HG03460 (cell line): ENCODE measurements at regions not wholly inside any gene's neighbourhood (a gene's known extent, or its start where the extent isn't known, plus 50 kb on each side); places are given as distances from the start of the nearest gene placed in this dataset.
"Not testable (repeated sequence)": the region's sequence is repeated elsewhere in the genome, so short reads cannot be mapped to it uniquely, and the experiment has no call there.

Experiments used
- ATAC-seq: cut with Tn5 transposase; IDR thresholded peaks from one replicate; pipeline ENCODE4 v1.9.1; 2021; ENCODE audit not compliant: unreplicated experiment

DNA sequence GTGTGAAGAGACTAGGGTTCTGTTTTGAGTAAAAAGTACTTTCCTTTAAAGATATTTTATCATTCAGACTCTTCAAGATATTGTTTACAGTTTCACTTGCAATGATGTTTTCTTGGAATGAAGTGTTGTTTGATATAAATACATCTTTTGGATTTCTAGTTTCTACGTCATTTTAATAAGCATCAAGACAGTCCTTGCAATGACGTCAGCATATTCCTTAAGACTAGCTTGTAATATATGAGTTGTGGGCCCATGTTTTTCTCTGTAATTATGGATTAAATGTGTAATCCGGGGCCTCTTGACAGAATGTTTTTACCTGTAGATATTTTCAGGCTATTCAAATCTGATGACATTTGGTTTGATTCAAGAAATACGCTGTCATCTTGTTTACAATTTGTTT is 66.1 kb downstream of the RBMX2 start:
- ATAC-seq = no peak

GRCh38 chrX:130468395-130468923 is 66.7 kb downstream of the RBMX2 start:
- no peak for ATAC-seq

GRCh38 chrX:130482871-130483270 is 81.1 kb downstream of the RBMX2 start:
- ATAC-seq = no peak

DNA sequence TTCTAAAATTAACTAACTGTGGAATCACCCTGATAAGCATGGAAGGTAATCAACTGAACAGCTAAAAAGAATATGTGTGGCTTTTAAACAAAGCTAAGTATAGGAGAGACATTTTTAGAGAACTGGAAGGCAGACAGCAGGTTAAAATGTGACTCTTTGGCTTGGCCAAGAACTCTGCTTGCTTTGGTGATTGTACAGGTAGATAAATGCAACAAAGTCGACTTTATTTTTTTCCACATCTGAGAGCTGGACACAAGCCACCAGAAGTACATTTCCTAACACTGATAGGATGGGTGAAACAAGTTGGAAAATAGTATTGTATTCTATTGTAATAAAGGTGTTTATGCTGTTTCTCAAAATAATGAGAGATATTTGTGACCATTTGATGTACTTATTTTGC is 84.1 kb downstream of the RBMX2 start:
- ATAC-seq = no peak

- ATAC-seq = not testable (repeated sequence)
These were observed 93.7 kb downstream of the RBMX2 start for GRCh38 chrX:130495502-130495901.

- no peak for ATAC-seq
These were observed 95.7 kb downstream of the RBMX2 start for GRCh38 chrX:130497531-130497930.

GRCh38 chrX:130498653-130499274 is 97.0 kb downstream of the RBMX2 start:
- ATAC-seq = no peak

DNA sequence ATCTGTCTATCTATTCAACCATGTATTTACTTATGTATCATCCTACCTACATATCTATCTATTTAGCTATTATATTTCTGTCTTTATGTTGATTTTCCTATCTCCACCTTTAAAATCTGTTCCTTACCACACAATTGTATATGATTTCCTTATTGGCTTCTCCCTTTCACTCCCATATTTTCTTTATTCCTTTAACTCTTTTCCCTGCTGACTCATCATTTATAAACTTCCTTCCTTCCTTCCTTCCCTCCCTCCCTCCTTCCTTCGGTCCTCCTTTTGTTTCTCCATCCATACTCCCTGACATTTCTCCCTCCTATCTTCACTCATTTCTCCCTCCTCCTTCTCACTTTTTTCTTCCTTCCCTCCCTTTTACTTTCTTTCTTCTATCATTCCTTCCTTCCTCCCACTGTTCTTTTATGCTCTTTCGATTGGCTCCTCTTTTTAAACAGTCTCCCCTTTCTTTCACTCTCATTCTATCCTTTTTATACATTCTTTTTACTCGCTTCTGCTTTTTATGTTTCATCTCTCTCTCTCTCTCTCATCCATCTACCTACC is 100.3 kb downstream of the RBMX2 start:
- no peak for ATAC-seq

GRCh38 chrX:130504019-130504418 is 102.2 kb downstream of the RBMX2 start:
- ATAC-seq = no peak

DNA sequence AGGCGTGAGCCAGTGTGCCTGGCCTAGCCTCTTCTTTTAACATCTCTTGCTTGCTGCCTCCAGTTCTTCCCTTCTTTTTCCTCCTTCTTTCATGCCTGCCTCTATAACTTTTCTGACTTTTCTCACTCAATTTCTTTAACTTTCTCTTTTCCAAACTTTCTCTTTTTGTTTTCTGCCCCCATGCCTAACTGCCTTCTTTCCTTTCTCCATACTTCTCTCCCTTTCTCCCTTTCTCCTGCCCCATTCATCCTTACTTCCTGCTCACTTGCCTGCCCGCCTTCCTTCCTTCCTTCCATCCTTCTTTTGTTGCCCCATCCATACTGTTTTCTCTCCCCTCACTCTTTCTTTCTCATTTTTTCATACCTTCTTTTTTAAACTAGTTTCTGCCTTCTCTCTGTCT is 105.2 kb downstream of the RBMX2 start:
- ATAC-seq = no peak

- not testable (repeated sequence) for ATAC-seq
These were observed 110.7 kb downstream of the RBMX2 start for GRCh38 chrX:130512534-130512933.

DNA sequence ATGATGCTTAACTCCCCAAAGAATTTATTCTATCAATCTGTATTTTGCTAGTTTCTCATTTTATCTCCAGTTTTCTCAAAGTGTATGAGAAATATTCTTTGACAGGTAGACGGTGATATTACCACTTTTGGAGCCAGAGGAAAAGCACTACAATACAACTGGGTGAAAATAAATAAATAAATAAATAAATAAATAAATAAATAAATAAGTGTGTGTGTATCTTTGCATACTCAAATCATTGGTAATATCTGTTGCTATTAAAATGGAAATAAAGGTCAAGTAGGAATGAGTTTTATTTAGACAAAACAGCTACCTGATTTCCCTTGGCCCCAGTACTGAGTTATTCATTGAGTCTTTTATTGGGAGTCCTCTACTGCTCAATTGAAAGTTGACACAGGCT is 114.3 kb downstream of the RBMX2 start:
- no peak for ATAC-seq

DNA sequence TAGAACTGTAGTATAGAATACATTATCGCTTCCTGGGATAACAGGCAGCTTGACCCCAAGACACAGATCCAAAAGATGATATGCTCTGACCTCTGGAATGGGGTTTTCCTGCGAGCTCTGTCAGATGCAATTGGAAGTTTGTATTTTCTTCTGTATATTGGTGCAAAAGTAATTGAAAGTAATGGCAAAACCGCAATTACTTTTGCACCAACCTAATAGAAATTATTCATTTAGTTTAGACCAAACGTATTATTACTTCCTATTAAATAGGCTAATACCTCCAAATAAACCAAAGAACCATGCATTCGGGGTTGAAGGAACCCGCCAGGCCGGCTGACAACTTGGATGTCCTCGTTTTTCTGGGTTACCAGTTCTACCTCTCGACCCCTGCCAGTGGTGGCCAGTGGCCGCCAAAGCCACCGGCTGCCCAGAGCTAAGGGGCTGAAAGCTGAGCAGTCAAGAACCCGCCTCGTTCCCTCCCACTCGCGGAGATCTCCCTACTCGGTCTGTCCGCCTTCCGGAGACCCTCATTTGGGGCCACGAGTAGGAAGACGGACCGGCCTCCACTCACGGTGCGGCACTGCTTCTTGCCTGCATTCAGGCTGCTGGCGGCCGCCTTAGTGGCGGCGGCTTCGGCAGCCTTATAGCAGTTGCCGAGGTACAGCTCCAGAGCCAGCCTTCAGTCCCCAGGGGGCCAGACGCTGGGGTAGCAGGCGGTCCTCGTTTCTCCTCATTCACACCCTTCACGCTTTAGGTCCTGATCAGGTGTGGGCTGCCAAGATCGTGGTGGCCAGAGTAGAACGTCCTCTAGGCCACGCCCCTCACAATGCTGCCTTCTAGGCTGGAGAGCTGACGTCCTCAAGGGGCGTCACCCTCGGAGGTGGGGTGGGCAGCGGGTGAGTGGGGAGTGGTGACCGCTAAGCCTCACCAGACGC is 121.9 kb downstream of the RBMX2 start:
- no peak for ATAC-seq

DNA sequence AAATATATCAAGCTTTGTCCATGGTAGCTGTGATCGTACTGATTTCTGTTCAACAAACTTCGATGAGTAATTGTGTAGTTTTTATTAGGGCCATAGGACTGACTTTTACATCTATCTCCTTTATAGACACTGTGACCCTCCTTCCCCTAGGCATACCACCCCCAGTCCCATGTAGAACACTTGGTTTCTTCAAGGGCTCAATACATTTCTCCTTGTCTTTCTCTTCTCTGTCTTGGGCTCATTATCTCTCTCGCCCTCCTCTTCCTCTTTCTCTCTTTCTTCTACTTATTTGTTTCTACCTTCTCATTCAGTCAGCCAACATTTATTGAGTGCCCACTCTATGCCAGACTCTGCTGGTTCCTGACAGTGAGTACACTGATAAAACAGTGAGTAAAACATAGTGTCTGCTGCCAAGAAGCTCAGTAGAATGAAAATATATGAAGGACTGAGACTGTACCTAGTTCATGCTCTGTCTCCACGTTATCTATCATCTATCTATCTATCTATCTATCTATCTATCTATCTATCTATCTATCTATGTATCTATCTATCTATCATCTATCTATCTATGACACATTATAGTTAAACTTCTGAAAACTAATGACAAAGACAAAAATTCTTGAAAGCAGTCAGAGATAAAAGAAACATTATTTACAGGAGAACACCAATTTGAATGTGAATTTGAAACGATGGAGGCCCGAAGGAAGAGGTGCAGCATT is 122.8 kb downstream of the RBMX2 start:
- ATAC-seq = no peak

GRCh38 chrX:130529531-130529930 is 127.7 kb downstream of the RBMX2 start:
- no peak for ATAC-seq

GRCh38 chrX:130531066-130531465 is 129.3 kb downstream of the RBMX2 start:
- no peak for ATAC-seq

DNA sequence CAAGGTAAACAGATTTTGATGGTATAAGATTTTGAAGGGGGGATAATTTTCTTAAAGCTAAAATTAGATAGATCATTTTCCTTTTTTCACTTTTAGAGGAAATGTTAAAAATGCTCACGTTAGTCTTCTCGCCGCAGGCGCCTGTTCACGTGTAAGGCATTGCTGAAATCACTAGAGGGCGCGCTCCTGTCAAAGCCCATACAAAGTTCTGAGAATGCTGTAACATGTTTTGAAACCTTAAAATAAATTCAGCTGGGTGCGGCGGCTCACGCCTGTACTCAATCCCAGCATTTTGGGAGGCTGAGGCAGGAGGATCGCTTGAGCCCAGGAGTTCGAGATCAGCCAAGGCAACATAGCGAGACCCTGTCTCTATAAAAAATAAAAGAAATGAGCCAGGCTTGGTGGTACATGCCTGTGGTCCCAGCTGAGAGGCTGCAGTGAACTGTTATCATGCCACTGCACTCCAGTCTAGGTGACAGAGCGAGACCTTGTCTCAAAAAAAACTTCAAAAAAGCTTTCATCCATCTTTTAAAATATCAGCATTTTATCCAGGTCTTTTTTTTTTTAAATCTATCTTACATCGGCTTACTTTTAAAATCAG is 138.0 kb downstream of the RBMX2 start:
- no peak for ATAC-seq

DNA sequence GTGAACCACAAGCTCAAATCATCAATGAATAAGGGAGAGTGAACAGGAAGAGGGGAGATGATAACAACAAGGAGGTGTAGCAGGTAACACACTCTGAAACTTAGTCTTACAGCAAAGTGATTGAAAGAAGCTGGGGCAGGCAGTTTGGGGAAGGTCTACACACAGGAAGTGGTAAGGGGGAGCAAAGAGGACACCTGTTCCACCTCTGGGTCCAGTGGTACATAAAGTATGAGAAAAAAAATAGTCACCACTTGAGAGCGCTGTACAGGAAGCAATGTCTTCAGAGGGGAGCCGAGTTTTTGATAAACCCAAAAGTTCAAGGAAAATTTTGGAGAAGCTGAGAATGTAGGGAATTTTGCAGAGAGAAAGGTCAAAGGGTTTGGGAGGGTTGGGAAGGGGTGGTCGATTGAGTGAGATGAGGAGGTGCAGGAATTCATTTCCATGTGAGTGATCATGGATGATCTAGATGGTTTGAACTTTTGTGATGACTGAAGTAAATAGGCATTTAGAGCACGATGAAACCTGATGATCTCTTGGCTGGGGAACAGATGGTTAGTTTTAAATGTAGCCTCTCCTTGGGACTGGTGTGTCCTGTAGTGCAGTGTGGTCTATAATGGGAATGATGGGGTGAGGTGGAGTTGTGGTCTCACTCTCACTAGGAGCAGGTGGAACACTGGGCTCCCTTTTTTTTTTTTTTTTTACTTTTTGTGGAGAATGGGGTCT is 142.0 kb downstream of the RBMX2 start:
- no peak for ATAC-seq

DNA sequence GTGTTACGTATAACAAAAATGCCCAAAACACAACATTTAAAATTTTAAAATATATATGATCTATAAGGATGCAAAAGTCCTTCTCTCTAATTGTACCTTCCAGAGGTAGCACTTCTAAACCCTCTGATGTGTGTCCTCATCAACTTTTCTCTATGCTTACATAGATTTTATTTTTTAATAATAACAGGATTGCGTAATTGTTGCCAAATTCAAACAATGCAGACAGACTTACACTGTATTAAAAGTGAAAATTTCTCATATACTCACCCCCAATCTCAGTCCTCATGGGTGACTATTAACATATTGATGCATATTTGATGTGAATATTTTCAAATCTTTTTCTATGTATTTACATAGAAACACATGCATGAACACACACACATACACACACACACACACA is 144.0 kb downstream of the RBMX2 start:
- ATAC-seq = no peak

DNA sequence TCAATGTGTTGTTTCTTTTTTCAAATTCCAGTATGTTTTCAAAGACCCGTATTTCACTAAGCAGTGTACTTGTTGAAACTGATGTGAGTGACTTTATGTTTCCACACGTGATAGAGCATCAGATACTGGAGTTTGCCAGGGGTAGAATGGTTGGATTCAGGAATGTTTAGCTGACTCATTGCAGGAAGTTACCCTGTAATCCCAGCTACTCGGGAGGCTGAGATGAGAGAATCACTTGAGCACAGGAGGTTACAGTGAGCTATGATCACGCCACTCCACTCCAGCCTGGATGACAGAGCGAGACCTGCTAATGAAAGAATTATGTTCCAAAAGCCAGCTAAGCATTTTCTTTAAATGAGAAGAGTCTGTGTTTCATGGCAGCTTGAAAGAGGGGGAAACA is 147.6 kb downstream of the RBMX2 start:
- ATAC-seq = not testable (repeated sequence)
